ENCODE measurements at regions not wholly inside any gene's neighbourhood (a gene's known extent, or its start where the extent isn't known, plus 50 kb on each side); places are given as distances from the start of the nearest gene placed in this dataset.

- Histone ChIP-seq H3K79me2 (ENCODE audit: insufficient read depth) (no peaks in the 10 kb centered on the region), H3K36me3 (replicated peaks in 1 of 2; ENCODE audit: control insufficient read depth in 1 of 2, insufficient read depth in 2 of 2, low read length in 1 of 2) (no peaks in the 10 kb centered on the region), H4K20me1 (ENCODE audit: insufficient read depth) (no peaks in the 10 kb centered on the region), H3K4me3 (ENCODE audit: low read depth in 2 of 2, low read length in 1 of 2) (no peak overlapping the region), H3K27me3 (ENCODE audit: insufficient read depth) (no peaks in the 10 kb centered on the region), H3K9ac (no peak overlapping the region), H2AFZ (ENCODE audit: low read depth) (no peak overlapping the region), H3K9me2 (no peaks in the 10 kb centered on the region), H3F3A (replicated peaks; ENCODE audit: insufficient read depth) (no peaks in the 10 kb centered on the region), H3K27ac (ENCODE audit: low read depth in 2 of 2, low read length in 1 of 2) (no peak overlapping the region), H3K4me1 (ENCODE audit: control insufficient read depth in 1 of 2, insufficient read depth in 2 of 2, low read depth in 1 of 2, low read length in 1 of 2) (no peaks in the 10 kb centered on the region), H3K9me3 (no peaks in the 10 kb centered on the region), H3K4me2 (no peak overlapping the region)
- TF ChIP-seq RFX5 (IDR thresholded peaks at IDR 0.05; ENCODE audit: low read length): no peak
- no peak for DNase-seq
- ChIA-PET CTCF (no interaction called here), POLR2A (no interaction called here)
Observed at GRCh38 chr6:19039287-19039686, 652.1 kb downstream of the RNF144B start.

GRCh38 chr6:19041906-19042305 is 654.8 kb downstream of the RNF144B start:
- Histone ChIP-seq H3K4me1 (ENCODE audit: control insufficient read depth in 1 of 2, insufficient read depth in 2 of 2, low read depth in 1 of 2, low read length in 1 of 2) (no peaks in the 10 kb centered on the region), H3K9me2 (no peaks in the 10 kb centered on the region), H3F3A (replicated peaks; ENCODE audit: insufficient read depth) (no peaks in the 10 kb centered on the region), H3K27ac (ENCODE audit: low read depth in 2 of 2, low read length in 1 of 2) (no peak overlapping the region), H3K27me3 (ENCODE audit: insufficient read depth) (no peaks in the 10 kb centered on the region), H3K36me3 (replicated peaks in 1 of 2; ENCODE audit: control insufficient read depth in 1 of 2, insufficient read depth in 2 of 2, low read length in 1 of 2) (no peaks in the 10 kb centered on the region), H3K9ac (no peak overlapping the region), H4K20me1 (ENCODE audit: insufficient read depth) (no peaks in the 10 kb centered on the region), H3K79me2 (ENCODE audit: insufficient read depth) (no peaks in the 10 kb centered on the region), H2AFZ (ENCODE audit: low read depth) (no peak overlapping the region), H3K9me3 (no peaks in the 10 kb centered on the region), H3K4me2 (no peak overlapping the region), H3K4me3 (ENCODE audit: low read depth in 2 of 2, low read length in 1 of 2) (no peak overlapping the region)
- no peak for DNase-seq
- 6% methylated on average over 6 of the region's 6 CpGs for WGBS (ENCODE audit: low lambda C conversion rate)
- ChIA-PET CTCF (interaction anchor here (0.7 kb wide), 1 partner anchor 17 kb away, joined by 3 read pairs; no protein-coding TSS in a partner anchor), POLR2A (no interaction called here)
- TF ChIP-seq IRF3 (IDR thresholded peaks at IDR 0.05; ENCODE audit: low read depth, low read length) (no peak), ELF1 (IDR thresholded peaks at IDR 0.05) (no peak), TCF12 (IDR thresholded peaks at IDR 0.05) (no peak), TEAD4 (IDR thresholded peaks at IDR 0.05; ENCODE audit: borderline replicate concordance, insufficient read depth) (no peak), EZH2phosphoT487 (IDR thresholded peaks at IDR 0.05; ENCODE audit: borderline replicate concordance, low read depth) (no peak), ZBTB33 (IDR thresholded peaks at IDR 0.05; ENCODE audit: borderline replicate concordance, low read depth) (no peak), GABPA (IDR thresholded peaks at IDR 0.05; ENCODE audit: low read depth) (no peak), MAX (IDR thresholded peaks at IDR 0.05; ENCODE audit: low read depth) (no peak), TAF1 (IDR thresholded peaks at IDR 0.05; ENCODE audit: borderline replicate concordance, low read depth, low read length) (no peak), USF1 (IDR thresholded peaks at IDR 0.05; ENCODE audit: borderline replicate concordance, low read depth) (no peak), SIN3A (IDR thresholded peaks at IDR 0.05; ENCODE audit: borderline replicate concordance, low read depth, low read length) (no peak), NFIC (IDR thresholded peaks at IDR 0.05; ENCODE audit: borderline replicate concordance) (no peak), YY1 (IDR thresholded peaks at IDR 0.05; ENCODE audit: low read depth) (no peak), GATA2 (CRISPR knock-in tag; IDR thresholded peaks at IDR 0.05) (no peak), SMC3 (IDR thresholded peaks at IDR 0.05; ENCODE audit: low read depth, low read length) (no peak), CHD2 (IDR thresholded peaks at IDR 0.05; ENCODE audit: low read length, partially characterized antibody) (no peak), JUND (IDR thresholded peaks at IDR 0.05) (no peak)
